ENCODE measurements at regions not wholly inside any gene's neighbourhood (a gene's known extent, or its start where the extent isn't known, plus 50 kb on each side); places are given as distances from the start of the nearest gene placed in this dataset.

GRCh38 chr2:76202866-76203265 lies 492.2 kb upstream of the GCFC2 start:
- H2AFZ ChIP-seq (ENCODE audit: low read length) = no peak overlapping the region
- TF ChIP-seq, protein P1, sequence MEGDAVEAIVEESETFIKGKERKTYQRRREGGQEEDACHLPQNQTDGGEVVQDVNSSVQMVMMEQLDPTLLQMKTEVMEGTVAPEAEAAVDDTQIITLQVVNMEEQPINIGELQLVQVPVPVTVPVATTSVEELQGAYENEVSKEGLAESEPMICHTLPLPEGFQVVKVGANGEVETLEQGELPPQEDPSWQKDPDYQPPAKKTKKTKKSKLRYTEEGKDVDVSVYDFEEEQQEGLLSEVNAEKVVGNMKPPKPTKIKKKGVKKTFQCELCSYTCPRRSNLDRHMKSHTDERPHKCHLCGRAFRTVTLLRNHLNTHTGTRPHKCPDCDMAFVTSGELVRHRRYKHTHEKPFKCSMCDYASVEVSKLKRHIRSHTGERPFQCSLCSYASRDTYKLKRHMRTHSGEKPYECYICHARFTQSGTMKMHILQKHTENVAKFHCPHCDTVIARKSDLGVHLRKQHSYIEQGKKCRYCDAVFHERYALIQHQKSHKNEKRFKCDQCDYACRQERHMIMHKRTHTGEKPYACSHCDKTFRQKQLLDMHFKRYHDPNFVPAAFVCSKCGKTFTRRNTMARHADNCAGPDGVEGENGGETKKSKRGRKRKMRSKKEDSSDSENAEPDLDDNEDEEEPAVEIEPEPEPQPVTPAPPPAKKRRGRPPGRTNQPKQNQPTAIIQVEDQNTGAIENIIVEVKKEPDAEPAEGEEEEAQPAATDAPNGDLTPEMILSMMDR (conservative IDR thresholded peaks at IDR 0.05; ENCODE audit: low read length) = no peak
- TF ChIP-seq EZH2phosphoT487 (IDR thresholded peaks at IDR 0.05; ENCODE audit: borderline replicate concordance) = no peak
- H3K79me2 ChIP-seq (ENCODE audit: insufficient read depth, low read length) = no peaks in the 10 kb centered on the region
- H3K36me3 ChIP-seq (ENCODE audit: insufficient read depth, low read length) = no peaks in the 10 kb centered on the region
- no peak overlapping the region for H3K9ac ChIP-seq (ENCODE audit: low read depth, low read length, poor library complexity, severe bottlenecking)
- no peaks in the 10 kb centered on the region for H3F3A ChIP-seq (ENCODE audit: low read depth)
- H3K27me3 ChIP-seq (ENCODE audit: insufficient read depth, low read length, poor library complexity, severe bottlenecking) = no peaks in the 10 kb centered on the region
- H3K9me3 ChIP-seq (ENCODE audit: insufficient read depth, low read depth, low read length) = no peaks in the 10 kb centered on the region
- no peaks in the 10 kb centered on the region for H4K20me1 ChIP-seq (ENCODE audit: insufficient read depth, low read length, poor library complexity, severe bottlenecking)
- H3K4me1 ChIP-seq (ENCODE audit: insufficient read depth, low read length, poor library complexity, severe bottlenecking) = no peaks in the 10 kb centered on the region
- H3K4me3 ChIP-seq (ENCODE audit: low read length, poor library complexity, severe bottlenecking) = no peak overlapping the region
- no peaks in the 10 kb centered on the region for H3K9me2 ChIP-seq (replicated peaks; ENCODE audit: low read depth, low read length)
- no peak overlapping the region for H3K4me2 ChIP-seq (ENCODE audit: low read depth, low read length, poor library complexity, severe bottlenecking)

GRCh38 chr2:76197842-76198448 lies 487.2 kb upstream of the GCFC2 start:
- Histone ChIP-seq H3K4me2 (ENCODE audit: low read depth, low read length, poor library complexity, severe bottlenecking) (no peak overlapping the region), H3K4me1 (ENCODE audit: insufficient read depth, low read length, poor library complexity, severe bottlenecking) (no peaks in the 10 kb centered on the region), H3K9ac (ENCODE audit: low read depth, low read length, poor library complexity, severe bottlenecking) (no peak overlapping the region), H4K20me1 (ENCODE audit: insufficient read depth, low read length, poor library complexity, severe bottlenecking) (no peaks in the 10 kb centered on the region), H3K36me3 (ENCODE audit: insufficient read depth, low read length) (no peaks in the 10 kb centered on the region), H3K9me3 (ENCODE audit: insufficient read depth, low read depth, low read length) (no peaks in the 10 kb centered on the region), H2AFZ (ENCODE audit: low read length) (0 out of 2 replicates have a peak overlapping the region, but pooled peaks have one; percentile 8), H3K4me3 (ENCODE audit: low read length, poor library complexity, severe bottlenecking) (no peak overlapping the region), H3K27me3 (ENCODE audit: insufficient read depth, low read length, poor library complexity, severe bottlenecking) (no peaks in the 10 kb centered on the region), H3F3A (ENCODE audit: low read depth) (no peaks in the 10 kb centered on the region), H3K9me2 (replicated peaks; ENCODE audit: low read depth, low read length) (no peaks in the 10 kb centered on the region), H3K79me2 (ENCODE audit: insufficient read depth, low read length) (no peaks in the 10 kb centered on the region)
- TF ChIP-seq EZH2phosphoT487 (IDR thresholded peaks at IDR 0.05; ENCODE audit: borderline replicate concordance) = no peak
- TF ChIP-seq, protein P1 (conservative IDR thresholded peaks at IDR 0.05; ENCODE audit: low read length) = peak; percentile 80

DNA sequence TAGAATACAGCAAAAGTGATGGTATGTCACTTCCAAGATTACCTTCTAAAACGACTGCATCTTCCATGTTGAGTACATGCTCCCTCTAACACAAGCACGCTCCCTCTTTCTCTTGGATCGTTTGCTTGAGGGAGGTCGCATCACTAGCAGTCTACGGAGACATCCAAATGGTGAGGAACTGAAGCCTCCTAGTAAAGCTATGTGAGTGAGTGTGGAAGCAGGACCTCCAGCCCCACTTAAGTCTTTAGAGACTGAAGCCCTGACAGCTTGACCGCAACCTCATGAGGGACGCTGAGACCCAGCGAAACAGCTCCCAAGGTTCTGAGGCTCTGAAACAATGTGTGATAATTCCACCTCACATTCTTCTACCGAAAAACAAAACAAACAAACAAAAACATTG lies 486.7 kb upstream of the GCFC2 start:
- H3K4me3 ChIP-seq (ENCODE audit: low read length, poor library complexity, severe bottlenecking) = no peak overlapping the region
- H4K20me1 ChIP-seq (ENCODE audit: insufficient read depth, low read length, poor library complexity, severe bottlenecking) = no peaks in the 10 kb centered on the region
- TF ChIP-seq, protein P1 (conservative IDR thresholded peaks at IDR 0.05; ENCODE audit: low read length) = no peak
- TF ChIP-seq EZH2phosphoT487 (IDR thresholded peaks at IDR 0.05; ENCODE audit: borderline replicate concordance) = no peak
- no peaks in the 10 kb centered on the region for H3K9me3 ChIP-seq (ENCODE audit: insufficient read depth, low read depth, low read length)
- no peaks in the 10 kb centered on the region for H3K9me2 ChIP-seq (replicated peaks; ENCODE audit: low read depth, low read length)
- peak overlapping the region; percentile 8; the same call in 1 of the 2 replicates for H2AFZ ChIP-seq (ENCODE audit: low read length)
- H3F3A ChIP-seq (ENCODE audit: low read depth) = no peaks in the 10 kb centered on the region
- no peaks in the 10 kb centered on the region for H3K36me3 ChIP-seq (ENCODE audit: insufficient read depth, low read length)
- H3K79me2 ChIP-seq (ENCODE audit: insufficient read depth, low read length) = no peaks in the 10 kb centered on the region
- H3K9ac ChIP-seq (ENCODE audit: low read depth, low read length, poor library complexity, severe bottlenecking) = no peak overlapping the region
- H3K4me1 ChIP-seq (ENCODE audit: insufficient read depth, low read length, poor library complexity, severe bottlenecking) = no peaks in the 10 kb centered on the region
- H3K27me3 ChIP-seq (ENCODE audit: insufficient read depth, low read length, poor library complexity, severe bottlenecking) = no peaks in the 10 kb centered on the region
- H3K4me2 ChIP-seq (ENCODE audit: low read depth, low read length, poor library complexity, severe bottlenecking) = no peak overlapping the region
